ENCODE measurements at regions not wholly inside any gene's neighbourhood (a gene's known extent, or its start where the extent isn't known, plus 50 kb on each side); places are given as distances from the start of the nearest gene placed in this dataset.
"Not testable (repeated sequence)": the region's sequence is repeated elsewhere in the genome, so short reads cannot be mapped to it uniquely, and the experiment has no call there.

DNA sequence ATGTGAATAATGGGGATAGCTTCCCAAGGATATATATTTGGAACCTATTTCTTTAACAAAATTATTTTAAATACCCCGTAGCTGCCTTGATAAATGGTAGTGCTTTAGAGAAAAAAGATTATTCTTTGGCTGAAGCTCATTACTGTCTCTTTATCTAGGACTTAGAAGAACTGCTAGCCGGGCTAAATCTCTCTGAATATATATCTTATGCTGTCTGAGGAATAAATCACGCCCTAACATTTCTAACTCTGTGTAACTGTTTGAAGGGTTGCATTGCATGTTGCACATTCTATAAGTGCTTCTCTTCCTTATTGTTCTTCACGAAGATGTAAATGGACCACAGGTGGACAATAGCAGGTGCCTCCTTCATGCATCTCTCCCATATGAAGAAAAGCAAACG, 585.0 kb upstream of the ZP4 start:
- no peak for DNase-seq (ENCODE audit: low read depth in 4 of 4, low spot score in 1 of 4)

DNA sequence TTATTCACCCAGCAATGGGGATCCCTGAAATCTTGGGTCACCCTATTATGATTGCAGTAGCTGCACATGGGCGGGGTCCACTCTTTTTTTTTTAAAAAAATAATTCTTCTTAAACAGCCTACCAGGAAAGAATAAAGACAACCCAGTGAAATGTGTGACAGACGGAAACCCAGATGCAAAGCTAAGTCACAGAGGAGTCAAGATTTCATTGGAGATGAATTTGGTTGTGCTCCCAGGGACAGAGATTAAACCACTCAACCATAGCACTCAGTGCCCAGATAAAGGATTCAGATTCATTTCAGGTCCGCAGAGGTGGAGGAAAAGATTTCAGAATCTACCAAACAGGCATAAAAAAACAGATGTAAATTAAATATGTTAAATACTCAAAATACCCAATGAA, 583.5 kb upstream of the ZP4 start:
- DNase-seq (ENCODE audit: low read depth in 4 of 4, low spot score in 1 of 4) = no peak

DNA sequence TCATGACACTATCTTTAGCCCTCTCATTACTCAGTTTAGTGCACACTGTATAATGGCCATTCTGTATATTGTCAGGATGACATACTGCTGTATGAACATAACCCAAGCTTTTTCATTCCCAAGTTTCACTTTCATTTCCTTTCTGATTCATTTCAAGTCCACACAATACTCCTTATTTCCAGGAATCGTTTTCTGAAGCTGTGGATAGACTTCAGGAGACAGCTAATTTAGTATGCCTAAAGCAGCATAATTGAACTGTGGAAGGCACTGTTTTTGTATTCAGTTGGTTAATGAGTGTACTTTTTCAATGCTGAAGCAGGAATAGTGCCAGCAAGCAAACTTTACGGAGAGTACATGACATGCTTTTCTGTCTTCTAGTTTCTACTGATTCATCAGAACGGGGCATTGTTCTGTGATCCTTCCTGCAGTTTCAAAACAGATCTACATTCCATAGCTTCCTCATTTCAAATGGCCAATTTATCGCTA, 578.5 kb upstream of the ZP4 start:
- DNase-seq (ENCODE audit: low read depth in 4 of 4, low spot score in 1 of 4) = no peak

DNA sequence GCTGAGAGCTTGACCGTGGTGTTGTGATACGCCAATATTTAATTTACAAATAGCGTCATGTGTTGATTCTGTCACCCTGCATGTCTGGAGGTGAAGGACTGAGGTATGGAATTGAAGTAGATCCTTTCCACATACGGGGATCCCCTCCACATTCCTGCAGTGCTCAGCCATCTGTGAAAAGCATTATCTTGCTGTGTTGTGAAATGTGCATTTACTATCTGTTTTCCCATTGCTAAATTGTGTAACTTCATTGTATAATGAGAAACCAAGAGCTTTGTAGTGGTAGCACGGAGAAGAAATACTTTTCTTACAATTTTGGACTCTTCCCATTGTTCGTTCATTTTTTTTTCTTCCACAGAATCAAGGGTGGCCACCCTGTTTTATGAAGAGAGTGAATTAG, 577.3 kb upstream of the ZP4 start:
- DNase-seq (ENCODE audit: low read depth in 4 of 4, low spot score in 1 of 4) = no peak

DNA sequence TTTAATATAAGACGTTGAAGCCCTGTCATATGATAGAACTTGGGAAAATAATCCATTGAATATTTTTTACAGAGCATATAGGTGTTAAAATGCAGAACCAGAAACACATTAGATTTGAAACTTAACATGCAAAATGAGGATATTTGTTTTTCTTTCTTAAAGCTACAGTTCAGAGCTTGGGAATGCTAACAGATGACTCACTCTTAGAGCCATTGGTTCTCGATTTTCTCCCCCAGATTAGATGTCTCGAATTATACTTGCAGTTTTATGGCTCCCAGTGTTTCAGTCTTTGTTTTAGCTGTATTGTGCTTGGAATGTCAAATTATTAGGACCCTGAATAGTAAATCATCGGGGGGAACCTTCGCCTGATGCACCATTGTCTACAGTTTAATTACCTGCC, 575.7 kb upstream of the ZP4 start:
- no peak for DNase-seq (ENCODE audit: low read depth in 4 of 4, low spot score in 1 of 4)

DNA sequence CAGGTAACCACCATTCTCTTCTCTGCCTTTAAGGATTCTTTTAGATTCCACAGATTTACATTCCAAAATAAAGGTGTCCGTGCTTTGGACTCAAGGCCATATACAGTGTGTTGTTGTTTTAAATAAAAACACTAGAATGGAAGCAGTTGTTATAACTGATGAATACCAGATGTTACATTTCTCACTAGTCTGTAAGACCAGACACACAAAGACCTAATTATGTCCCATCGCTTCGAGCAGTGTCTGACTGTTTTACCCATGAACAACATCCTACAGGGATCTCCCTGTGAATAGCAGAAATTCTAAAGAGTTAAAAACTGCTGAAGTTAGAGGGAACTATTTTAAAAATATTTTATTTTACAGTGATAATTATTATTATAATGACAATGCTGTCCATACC, 574.7 kb upstream of the ZP4 start:
- DNase-seq (ENCODE audit: low read depth in 4 of 4, low spot score in 1 of 4) = no peak

DNA sequence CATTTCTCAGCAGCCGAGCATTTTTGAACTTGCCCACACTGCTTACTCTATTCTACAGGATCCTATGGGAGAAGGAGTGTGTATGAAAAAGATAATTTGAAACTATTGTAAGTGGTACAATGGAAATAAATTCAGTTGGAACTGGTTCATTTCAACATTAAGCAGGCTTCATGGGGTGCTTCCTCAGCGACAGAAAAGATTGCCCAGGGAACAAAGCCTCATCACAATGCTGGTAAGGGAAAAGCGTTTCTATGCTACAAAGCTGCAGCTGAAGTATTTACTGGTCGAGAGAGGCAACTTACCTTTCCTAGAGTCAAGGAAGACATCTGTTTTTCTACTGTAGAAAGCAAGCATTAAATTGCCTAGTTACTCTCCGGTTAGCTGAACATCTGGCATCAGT, 568.2 kb upstream of the ZP4 start:
- DNase-seq (ENCODE audit: low read depth in 4 of 4, low spot score in 1 of 4) = no peak

DNA sequence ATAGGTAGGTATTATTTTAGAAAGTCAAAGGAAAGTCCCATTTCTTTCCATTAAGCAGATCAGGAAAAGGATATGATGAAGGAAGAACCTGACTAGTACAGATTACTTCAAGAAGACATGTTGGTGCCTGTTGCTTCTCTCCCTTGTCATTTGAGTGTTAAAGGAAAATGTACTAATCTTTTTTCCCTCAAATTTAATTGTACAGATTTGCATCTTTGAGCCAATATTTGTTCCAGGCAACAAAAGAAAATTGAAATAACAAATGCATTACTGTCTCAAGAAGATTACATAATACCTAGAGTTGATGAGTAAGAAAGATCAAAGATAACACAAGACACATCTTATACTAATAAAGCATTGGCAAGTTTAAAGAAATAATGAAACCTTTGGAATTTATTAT, 566.9 kb upstream of the ZP4 start:
- DNase-seq (ENCODE audit: low read depth in 4 of 4, low spot score in 1 of 4) = no peak

DNA sequence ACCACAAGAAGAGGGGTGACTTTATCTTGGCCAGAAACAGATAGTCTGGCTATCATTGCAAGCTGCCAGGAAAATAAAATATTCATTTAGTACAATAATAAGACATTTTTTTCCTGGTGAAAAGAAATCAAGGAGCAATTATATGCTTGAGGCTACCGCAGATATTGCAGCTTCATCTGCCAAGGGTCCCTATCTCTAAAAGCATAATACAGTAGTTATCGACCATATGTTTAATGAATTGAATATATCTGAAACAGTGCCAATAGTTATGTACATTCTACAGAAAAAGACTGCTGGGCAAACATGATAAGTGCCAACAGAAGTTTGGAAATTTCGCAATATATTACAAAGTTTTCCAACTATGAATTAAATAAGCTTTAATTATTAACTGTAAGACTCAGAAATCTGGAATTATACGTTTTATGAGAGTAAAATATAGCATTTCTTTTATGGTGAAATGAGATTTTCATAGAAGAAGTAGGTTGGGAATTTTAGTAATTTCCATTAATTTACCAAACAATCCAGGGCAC, 561.1 kb upstream of the ZP4 start:
- no peak for DNase-seq (ENCODE audit: low read depth in 4 of 4, low spot score in 1 of 4)

DNA sequence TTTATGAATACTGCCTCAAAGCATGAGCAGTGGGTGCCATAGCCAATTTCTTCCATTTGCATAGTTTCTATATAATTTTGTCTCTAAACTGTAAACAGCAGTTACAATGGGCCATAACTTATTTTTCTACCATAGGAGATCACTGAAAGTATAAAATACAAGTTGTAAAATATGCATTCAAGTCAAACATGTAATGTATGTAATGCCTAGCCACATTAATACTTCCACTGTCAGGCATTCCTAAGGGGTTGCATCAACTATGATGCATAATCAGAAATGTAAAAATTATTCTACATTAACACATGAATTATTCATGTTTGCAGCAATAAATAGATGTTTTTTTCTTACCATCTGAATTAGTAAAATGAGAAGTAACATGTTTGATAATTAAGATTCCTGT, 560.3 kb upstream of the ZP4 start:
- DNase-seq (ENCODE audit: low read depth in 4 of 4, low spot score in 1 of 4) = no peak

DNA sequence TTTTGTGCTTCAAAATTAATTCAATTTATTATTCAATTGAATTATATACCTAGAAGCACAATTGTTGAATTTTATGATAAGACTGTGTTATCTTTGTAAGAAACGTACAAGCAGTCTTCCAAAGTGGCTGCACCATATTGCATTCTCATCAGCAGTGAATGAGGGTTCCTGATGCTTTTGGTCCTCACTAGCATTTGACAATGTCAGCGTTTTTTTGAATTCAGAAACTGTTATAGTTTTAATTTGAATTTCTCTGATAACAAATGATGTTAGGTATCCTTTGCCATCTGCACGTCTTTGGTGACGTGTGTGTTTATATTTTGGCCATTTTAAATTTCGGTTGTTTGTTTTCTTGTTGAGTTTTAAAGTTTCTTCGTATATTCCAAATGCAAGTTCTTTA, 553.0 kb upstream of the ZP4 start:
- DNase-seq (ENCODE audit: low read depth in 4 of 4, low spot score in 1 of 4) = no peak

DNA sequence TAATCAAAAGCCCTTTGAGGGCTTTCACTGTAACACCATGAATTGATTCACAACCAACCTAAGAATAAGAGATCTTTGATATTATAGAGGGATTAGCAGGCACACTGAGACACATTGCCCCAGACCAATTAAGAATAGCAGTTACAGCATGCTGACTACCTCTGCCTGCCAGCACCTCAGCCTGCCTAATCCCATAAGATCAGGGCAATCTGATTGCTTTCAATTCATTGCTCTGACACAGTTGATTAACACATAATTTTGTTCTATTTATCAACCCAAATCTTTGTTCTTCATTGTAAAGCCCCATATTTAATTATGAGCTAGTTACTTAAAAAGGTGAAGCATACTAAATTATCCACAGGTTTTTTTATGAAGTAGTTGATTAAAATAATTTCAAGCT, 548.8 kb upstream of the ZP4 start:
- no peak for DNase-seq (ENCODE audit: low read depth in 4 of 4, low spot score in 1 of 4)

DNA sequence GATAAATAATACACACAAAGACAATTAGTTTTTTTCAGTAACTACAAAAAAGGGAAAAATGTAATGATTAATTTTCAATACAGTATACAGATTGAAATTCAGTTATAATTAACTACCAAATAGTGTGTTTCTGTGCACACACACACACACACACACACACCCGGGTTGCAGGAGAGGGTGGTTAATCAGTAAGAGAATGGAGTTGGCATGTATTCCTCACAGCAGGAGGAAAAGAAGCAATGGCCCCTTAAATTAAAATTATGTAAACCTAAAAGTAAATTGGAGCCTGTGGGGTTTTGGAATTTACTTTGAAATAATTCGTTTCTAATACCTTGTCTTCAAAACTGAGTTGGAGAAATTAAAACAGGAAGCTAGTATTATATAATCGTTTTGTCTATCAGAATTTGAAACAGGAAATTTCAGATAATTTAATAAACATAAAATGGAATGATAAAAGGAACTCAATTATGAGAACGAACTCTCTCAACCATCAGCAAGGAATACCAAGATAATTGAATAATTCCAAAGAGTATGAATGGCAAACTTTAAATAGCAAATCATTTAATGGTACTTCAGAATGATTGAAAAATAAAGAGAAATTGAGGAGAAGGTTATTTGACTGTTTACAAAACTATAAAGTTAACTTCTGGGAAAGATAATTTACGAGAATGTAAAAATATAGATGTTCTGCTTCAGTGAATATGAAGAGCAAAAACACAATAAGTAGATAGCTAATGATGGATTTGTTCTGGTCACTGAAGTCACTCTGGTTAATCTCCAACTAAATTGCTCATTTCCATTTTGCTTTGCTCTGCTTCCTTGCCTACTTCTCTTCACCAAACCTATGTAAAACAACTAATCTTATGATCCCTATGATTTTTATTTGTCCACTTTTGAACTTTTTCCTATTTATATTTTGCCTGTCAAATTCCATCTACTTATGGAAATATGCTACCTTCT, 547.9 kb upstream of the ZP4 start:
- no peak for DNase-seq (ENCODE audit: low read depth in 4 of 4, low spot score in 1 of 4)

DNA sequence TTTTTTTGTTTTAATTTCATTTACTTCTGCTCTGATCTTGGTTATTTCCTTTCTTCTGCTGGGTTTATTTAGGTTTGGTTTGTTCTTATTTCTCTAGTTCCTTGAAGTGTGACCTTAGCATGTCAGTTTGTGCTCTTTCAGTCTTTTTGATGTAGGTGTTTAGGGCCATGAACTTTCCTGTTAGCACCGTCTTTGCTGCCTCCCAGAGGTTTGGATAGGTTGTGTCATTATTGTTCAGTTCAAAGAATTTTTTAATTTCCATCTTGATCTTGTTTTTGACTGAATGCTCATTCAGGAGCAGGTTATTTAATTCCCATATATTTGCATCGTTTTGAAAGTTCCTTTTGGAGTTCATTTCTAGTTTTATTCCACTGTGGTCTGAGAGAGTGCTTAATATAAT, 539.0 kb upstream of the ZP4 start:
- not testable (repeated sequence) for DNase-seq (ENCODE audit: low read depth in 4 of 4, low spot score in 1 of 4)

DNA sequence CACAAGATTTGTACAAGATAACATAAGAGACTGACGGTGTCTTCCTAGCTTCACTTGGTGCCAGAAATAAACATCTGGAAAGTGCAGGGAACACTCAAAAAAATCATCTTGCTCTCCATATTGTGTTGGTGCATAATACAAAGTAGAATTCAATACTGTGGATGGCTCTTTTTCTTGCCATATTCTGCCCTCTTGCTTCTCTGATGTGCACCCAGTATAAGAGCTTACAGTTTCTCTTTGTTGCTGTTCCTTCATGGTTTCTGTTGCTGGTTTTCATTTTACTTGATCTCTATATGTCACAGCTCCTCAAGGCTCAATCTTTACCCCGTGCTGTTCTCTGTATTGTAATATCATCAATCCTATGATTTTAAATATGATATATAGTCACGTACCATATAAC, 528.5 kb upstream of the ZP4 start:
- no peak for DNase-seq (ENCODE audit: low read depth in 4 of 4, low spot score in 1 of 4)

DNA sequence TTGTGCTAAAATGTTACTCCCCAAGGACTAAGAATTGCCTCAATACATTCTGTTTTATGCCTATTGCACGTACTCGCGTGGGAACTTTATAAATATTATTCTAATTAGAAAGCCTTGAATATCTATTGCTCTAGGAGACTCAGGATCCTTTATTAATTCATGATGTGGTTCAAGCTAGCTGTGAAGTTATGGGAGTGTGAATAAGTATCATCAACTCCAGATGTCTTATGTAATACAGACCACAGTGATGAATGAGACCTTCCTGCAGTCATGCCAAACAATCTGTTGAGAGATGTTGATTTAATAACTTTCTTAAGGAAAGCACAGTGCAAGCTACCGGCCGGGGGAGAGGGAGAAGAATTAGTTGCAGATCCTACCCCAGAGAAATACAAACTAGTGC, 519.2 kb upstream of the ZP4 start:
- DNase-seq (ENCODE audit: low read depth in 4 of 4, low spot score in 1 of 4) = no peak

DNA sequence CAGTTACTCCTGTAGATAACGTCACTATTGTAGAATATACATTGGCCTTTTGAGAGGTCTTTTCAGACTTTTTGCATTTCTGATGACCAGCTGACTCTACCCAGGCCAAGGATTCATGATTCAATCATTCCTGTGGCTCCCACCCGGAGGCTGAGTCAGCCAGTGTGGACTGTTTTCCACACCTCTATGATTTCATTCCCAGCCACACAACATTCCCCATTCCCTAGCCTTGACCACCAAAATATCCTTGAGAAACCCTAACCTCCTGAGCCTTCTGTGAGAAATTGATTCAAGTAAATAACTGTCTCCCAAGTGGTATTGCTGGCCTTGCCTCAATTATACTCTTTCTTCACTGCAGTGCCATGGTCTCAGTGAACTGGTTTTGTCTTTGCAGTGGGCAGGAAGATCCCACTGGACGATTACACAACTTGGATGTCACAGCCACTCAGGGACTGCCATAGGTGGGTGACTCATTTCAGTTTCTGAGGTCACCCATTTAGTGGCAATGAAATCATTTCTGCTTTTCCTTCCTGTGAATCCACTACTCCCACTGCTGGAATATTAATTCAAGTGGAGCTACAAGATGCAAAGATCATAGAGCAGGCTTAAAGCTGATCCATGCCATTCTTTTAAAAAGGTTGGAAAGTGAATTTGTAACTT, 518.6 kb upstream of the ZP4 start:
- DNase-seq (ENCODE audit: low read depth in 4 of 4, low spot score in 1 of 4) = no peak

DNA sequence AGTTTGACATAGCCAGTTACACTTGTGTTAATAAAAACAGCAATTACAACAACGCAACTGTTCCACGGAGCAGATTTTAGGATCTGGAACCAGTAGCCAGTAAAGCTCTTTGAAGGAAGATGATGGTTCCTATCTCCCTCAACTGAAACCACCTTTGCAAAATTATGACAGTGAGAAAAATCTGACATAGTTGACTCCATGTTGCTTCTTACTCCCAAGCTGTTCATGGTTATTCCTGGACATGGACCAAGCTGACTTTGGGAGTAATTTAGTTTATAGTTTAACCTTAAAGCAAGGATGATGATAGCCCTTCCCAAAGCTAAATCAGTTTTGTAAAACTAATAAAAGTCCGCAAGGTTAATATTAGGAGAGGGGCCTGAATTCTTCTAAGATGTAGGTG, 518.0 kb upstream of the ZP4 start:
- DNase-seq (ENCODE audit: low read depth in 4 of 4, low spot score in 1 of 4) = no peak

DNA sequence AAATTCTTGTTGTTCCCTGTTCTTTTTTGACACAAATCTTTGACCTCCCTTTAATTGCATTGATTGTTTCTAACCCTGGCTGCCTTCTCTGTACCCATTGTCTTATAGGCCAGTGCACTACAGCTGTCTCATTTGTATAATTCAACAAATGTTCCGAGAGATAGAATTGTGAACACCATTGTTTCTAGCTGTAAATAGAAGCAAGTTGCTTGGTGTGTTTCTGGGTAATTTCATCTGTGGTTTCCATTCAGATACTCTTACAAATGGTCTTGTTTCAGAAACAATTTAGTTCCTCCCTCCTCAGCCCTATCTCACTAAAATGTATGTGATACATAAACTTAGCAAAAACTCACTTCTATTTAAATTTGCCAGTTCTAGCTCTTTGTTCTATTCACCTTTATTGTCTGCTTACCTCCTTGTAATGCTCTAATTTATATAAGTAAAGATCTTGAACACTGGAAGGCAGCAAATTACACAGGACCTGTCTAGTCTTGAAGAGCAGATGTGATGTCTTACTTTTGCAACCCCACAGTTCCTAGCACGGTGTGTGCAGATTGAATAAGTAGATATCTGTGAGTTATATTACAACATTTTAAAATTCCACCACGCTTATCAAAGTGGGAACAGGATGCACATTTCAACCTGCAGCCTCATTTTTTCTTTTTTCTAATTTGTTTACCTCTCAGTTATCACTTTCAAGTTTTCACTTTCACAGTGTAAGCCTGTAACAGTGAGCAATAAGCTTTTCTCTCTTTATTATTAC, 515.6 kb upstream of the ZP4 start:
- DNase-seq (ENCODE audit: low read depth in 4 of 4, low spot score in 1 of 4) = no peak

DNA sequence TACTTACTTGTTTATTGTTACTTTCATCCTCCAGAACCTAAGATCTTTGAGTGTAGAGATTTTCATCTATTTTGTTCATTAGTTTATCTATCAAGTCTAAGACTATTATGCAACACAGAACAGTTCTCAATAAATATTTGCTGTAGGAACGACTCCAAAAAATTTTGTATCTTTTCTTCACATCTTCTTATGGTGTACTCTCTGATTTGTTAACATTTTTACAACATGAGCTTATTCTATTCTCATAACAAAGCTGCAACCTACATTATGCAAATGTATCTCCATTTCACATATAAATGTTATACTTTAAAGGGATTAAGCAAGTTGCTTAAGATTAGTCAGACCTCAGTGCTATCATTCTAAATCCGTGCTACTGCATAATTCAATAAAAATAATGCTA, 514.2 kb upstream of the ZP4 start:
- DNase-seq (ENCODE audit: low read depth in 4 of 4, low spot score in 1 of 4) = no peak

DNA sequence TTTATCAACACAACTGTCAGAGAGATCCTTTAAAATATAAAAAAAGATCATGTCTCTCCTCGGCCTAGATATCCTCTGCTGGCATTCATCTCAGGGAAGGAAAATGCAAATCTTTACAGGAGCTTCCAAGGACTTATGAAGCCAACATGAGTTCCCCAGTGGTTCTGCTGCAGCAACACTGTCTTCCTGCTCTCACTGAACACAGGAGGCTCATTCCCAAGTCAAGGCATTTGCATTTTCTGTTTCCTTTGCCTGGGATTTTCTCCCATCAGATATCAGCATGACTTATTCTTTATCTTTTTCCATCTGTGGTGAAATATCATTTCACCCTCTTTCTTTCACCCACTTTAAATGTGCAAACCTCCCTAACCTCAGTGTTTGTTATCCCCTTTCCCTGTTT, 513.8 kb upstream of the ZP4 start:
- no peak for DNase-seq (ENCODE audit: low read depth in 4 of 4, low spot score in 1 of 4)

DNA sequence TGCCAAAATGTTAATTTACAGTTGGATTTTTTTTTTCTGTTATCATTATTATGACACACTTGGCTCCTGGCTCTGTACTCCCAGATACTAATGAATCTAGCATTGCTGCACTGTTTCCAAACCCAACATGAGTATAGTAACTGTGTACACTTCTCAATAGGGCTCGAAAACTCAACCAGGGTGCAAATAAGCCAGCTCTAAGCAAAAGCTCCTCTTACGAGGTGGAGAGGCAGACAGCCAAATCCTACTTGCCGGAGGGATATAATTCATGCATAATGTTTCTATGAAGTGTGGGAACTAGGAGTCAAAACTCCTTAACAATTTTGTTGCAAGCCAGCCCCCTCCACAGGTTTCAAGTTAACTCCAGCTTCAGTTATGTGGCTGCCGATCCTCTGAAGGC, 510.4 kb upstream of the ZP4 start:
- no peak for DNase-seq (ENCODE audit: low read depth in 4 of 4, low spot score in 1 of 4)

Measured in stimulated activated CD4-positive, alpha-beta T cell treated with anti-CD3 and anti-CD28 coated beads, Interleukin-1b, Interleukin-23, amount 100 ng/mL, for 24 hours (primary cell).